Heart left ventricle (tissue), 13 donors: ENCODE measurements at regions not wholly inside any gene's neighbourhood (a gene's known extent, or its start where the extent isn't known, plus 50 kb on each side); places are given as distances from the start of the nearest gene placed in this dataset.

Experiments used
- POLR2A ChIP-seq, 2 donors: fragments of 450-650 bp; IDR thresholded peaks; one replicate each; pipeline ENCODE4 v1.6.1; 2017; ENCODE audit warnings: antibody characterized with exemption in 2 of 2, mild to moderate bottlenecking in 2 of 2, moderate library complexity in 2 of 2
- TF ChIP-seq, protein P1 (sequence below), 12 donors: fragments of 200-600 bp; sonication (generic) in 4 of 12; IDR thresholded peaks; one replicate each; pipeline versions ENCODE4 v1.5.0 to v1.8.0; 2018 to 2022; ENCODE audit warnings: antibody characterized with exemption in 12 of 12, mild to moderate bottlenecking in 5 of 12
- donor health status: ischemic (EF 13 %, LVEDD 7.1; RV severe dilation, severe dysfunction).
- donor health status: DM: no; HTN: yes; CAD: no.
- donor health status: DM: no; HTN: no; CAD: no.
- donor health status: ischemic (EF 25% LVEDD 6.9; RV normal size, moderate dysfunction).
- donor health status: ischemic (EF 25% LVEDD 5.7; RV mildly dilated, moderate dysfunction).
- donor health status: ischemic (EF 35%, LVEDD 5.7; RV mildly dilated, moderate dysfunction).
- donor health status: nonischemic (EF 11% LVEDD 7.7; RV severe dilation, severe dysfunction).
- donor health status: DM: yes; HTN: yes; CAD: no.
- donor health status: PGD.
- donor health status: ischemic (EF 29% LVEDD 5.4; RV normal size, mild dysfunction).
- donor health status: nonischemic (EF 23%, LVEDD 6.1; RV moderate dilation, normal function).

DNA sequence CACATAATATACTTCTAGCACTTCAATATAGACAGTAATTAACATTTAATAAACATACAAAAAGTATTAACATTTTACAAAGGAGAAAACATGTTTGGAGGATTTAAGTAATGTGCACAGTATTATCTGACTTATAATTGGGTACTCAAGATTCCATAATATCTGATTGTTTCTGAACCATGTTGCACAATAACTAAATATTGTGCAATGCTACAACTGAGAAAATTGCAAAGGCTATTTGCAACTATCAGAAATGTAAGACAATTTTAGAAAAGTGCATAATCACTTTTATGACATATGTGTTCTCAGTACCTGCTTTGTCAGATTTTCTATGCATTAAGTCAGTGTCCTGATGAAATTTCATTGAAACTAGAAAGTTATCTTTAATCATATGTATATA, 934.6 kb downstream of the SOCS6 start:
- TF ChIP-seq, protein P1, sequence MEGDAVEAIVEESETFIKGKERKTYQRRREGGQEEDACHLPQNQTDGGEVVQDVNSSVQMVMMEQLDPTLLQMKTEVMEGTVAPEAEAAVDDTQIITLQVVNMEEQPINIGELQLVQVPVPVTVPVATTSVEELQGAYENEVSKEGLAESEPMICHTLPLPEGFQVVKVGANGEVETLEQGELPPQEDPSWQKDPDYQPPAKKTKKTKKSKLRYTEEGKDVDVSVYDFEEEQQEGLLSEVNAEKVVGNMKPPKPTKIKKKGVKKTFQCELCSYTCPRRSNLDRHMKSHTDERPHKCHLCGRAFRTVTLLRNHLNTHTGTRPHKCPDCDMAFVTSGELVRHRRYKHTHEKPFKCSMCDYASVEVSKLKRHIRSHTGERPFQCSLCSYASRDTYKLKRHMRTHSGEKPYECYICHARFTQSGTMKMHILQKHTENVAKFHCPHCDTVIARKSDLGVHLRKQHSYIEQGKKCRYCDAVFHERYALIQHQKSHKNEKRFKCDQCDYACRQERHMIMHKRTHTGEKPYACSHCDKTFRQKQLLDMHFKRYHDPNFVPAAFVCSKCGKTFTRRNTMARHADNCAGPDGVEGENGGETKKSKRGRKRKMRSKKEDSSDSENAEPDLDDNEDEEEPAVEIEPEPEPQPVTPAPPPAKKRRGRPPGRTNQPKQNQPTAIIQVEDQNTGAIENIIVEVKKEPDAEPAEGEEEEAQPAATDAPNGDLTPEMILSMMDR (IDR thresholded peaks at IDR 0.05): no peak
- TF ChIP-seq POLR2A (IDR thresholded peaks at IDR 0.05): no peak
